Endothelial cell (in vitro differentiated cells): ENCODE measurements at regions not wholly inside any gene's neighbourhood (a gene's known extent, or its start where the extent isn't known, plus 50 kb on each side); places are given as distances from the start of the nearest gene placed in this dataset.
"Not testable (repeated sequence)": the region's sequence is repeated elsewhere in the genome, so short reads cannot be mapped to it uniquely, and the experiment has no call there.

Source experiments
- DNase-seq: peaks from one replicate; pipeline ENCODE4 v3.0.0; 2021; ENCODE audit warnings: low spot score
- H3K27ac Mint-ChIP-seq: one replicate; pipeline ENCODE4 v1.8.0; 2021; ENCODE audit warnings: mixed read lengths, inconsistent platforms; ENCODE audit not compliant: unreplicated experiment
- H3K27me3 Mint-ChIP-seq: one replicate; pipeline ENCODE4 v1.8.0; 2021; ENCODE audit warnings: mild to moderate bottlenecking, moderate library complexity, mixed read lengths, inconsistent platforms; ENCODE audit not compliant: unreplicated experiment
- H3K36me3 Mint-ChIP-seq: one replicate; pipeline ENCODE4 v1.8.0; 2021; ENCODE audit warnings: mild to moderate bottlenecking, low read depth, mixed read lengths, inconsistent platforms; ENCODE audit not compliant: unreplicated experiment
- H3K4me1 Mint-ChIP-seq: one replicate; pipeline ENCODE4 v1.8.0; 2021; ENCODE audit warnings: mild to moderate bottlenecking, mixed read lengths, inconsistent platforms; ENCODE audit not compliant: unreplicated experiment
- H3K4me3 Mint-ChIP-seq: one replicate; pipeline ENCODE4 v1.8.0; 2021; ENCODE audit warnings: mild to moderate bottlenecking, mixed read lengths, inconsistent platforms; ENCODE audit not compliant: unreplicated experiment
- H3K9me3 Mint-ChIP-seq: one replicate; pipeline ENCODE4 v1.8.0; 2021; ENCODE audit warnings: mixed read lengths, inconsistent platforms; ENCODE audit not compliant: unreplicated experiment
- TF ChIP-seq, protein P1 (sequence below): fragments of 200-600 bp; sonication (generic); IDR thresholded peaks from one replicate; pipeline ENCODE4 v1.5.0; 2021; ENCODE audit warnings: antibody characterized with exemption; ENCODE audit not compliant: unreplicated experiment

DNA sequence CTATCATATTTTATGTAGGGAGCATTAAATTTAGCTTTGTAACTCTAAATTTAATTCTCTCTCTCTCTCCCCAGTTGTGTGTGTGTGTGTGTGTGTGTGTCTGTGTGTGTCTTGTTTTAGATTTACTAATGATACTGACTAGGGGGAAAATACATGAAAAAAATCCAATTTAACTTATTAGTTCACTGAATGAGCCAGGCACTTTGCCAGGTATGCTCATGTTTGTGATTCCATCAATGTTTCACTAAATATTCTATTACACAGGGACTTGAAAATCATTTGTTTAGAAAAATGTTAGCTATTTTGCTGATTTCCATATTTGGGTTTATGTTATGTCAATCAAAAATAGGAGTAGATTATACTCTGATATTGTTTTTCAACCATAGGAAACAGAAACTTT, 203.7 kb upstream of the ZNF804A start:
- Mint-ChIP-seq H3K9me3 (no peaks in the 10 kb centered on the region), H3K4me1 (no peaks in the 10 kb centered on the region), H3K4me3 (no peak overlapping the region), H3K27ac (no peak overlapping the region), H3K27me3 (no peaks in the 10 kb centered on the region), H3K36me3 (no peaks in the 10 kb centered on the region)
- DNase-seq, result no peak
- TF ChIP-seq, protein P1, sequence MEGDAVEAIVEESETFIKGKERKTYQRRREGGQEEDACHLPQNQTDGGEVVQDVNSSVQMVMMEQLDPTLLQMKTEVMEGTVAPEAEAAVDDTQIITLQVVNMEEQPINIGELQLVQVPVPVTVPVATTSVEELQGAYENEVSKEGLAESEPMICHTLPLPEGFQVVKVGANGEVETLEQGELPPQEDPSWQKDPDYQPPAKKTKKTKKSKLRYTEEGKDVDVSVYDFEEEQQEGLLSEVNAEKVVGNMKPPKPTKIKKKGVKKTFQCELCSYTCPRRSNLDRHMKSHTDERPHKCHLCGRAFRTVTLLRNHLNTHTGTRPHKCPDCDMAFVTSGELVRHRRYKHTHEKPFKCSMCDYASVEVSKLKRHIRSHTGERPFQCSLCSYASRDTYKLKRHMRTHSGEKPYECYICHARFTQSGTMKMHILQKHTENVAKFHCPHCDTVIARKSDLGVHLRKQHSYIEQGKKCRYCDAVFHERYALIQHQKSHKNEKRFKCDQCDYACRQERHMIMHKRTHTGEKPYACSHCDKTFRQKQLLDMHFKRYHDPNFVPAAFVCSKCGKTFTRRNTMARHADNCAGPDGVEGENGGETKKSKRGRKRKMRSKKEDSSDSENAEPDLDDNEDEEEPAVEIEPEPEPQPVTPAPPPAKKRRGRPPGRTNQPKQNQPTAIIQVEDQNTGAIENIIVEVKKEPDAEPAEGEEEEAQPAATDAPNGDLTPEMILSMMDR, result no peak

- no peaks in the 10 kb centered on the region for H3K27me3 Mint-ChIP-seq
- H3K9me3 Mint-ChIP-seq, result no peaks in the 10 kb centered on the region
- TF ChIP-seq, protein P1, result no peak
- H3K27ac Mint-ChIP-seq, result no peak overlapping the region
- no peaks in the 10 kb centered on the region for H3K4me1 Mint-ChIP-seq
- no peak for DNase-seq
- no peak overlapping the region for H3K4me3 Mint-ChIP-seq
- no peaks in the 10 kb centered on the region for H3K36me3 Mint-ChIP-seq
These were observed 195.9 kb upstream of the ZNF804A start for GRCh38 chr2:184402381-184402780.

GRCh38 chr2:184407041-184407630, 191.2 kb upstream of the ZNF804A start:
- not testable (repeated sequence) for H3K27me3 Mint-ChIP-seq, H3K36me3 Mint-ChIP-seq, H3K27ac Mint-ChIP-seq, H3K9me3 Mint-ChIP-seq, DNase-seq, H3K4me3 Mint-ChIP-seq, H3K4me1 Mint-ChIP-seq

DNA sequence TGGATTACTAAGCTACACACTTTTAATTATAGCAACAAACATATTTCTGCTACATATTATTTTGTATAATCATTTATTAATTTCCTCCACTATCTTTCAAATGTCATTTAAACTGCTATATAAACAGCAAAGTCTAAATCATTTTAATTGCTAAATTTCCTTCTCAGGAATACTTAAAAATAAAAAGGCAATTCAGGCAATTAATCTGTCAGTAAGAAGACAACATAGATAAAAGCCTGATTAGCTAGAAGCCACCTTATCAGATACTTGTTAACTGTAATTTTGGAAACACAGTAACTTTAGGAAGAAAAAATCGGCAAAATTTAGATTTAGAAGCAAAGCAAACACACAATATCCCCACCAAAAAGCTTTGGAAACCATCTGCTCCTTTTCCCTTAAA, 188.2 kb upstream of the ZNF804A start:
- H3K27ac Mint-ChIP-seq, result no peak overlapping the region

DNA sequence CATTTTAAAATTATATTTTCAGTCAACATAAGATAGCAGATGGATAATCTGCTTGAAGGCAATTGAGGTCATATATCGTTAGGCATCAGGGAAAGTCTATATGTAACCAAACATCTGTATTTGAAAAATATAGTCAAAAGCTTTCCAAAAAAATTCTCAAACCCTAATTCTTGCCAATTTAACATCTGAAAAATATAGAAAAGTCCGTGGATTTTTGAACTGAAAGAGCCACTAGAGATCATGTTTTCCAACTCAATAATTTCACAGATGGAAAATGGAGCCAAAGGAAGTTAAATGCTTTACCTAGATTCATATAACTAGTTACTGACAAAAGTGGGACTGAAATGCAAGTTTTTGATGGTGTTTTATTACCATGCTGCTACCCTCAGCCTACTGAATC, 185.1 kb upstream of the ZNF804A start:
- DNase-seq, result no peak
- H3K27ac Mint-ChIP-seq, result no peak overlapping the region
- H3K9me3 Mint-ChIP-seq, result no peaks in the 10 kb centered on the region
- TF ChIP-seq, protein P1, result no peak
- no peaks in the 10 kb centered on the region for H3K4me1 Mint-ChIP-seq
- H3K4me3 Mint-ChIP-seq, result no peak overlapping the region
- no peaks in the 10 kb centered on the region for H3K36me3 Mint-ChIP-seq
- no peaks in the 10 kb centered on the region for H3K27me3 Mint-ChIP-seq

More for the DNA sequence above, 188.2 kb upstream of the ZNF804A start:
- Mint-ChIP-seq H3K27me3 (no peaks in the 10 kb centered on the region), H3K4me3 (no peak overlapping the region), H3K36me3 (no peaks in the 10 kb centered on the region), H3K9me3 (no peaks in the 10 kb centered on the region), H3K4me1 (no peaks in the 10 kb centered on the region)
- DNase-seq, result no peak
- TF ChIP-seq, protein P1, result no peak
